SK-N-SH (cell line): ENCODE measurements at regions not wholly inside any gene's neighbourhood (a gene's known extent, or its start where the extent isn't known, plus 50 kb on each side); places are given as distances from the start of the nearest gene placed in this dataset.

Source experiments
- CTCF ChIA-PET: fragments of 300-600, 350-600 bp; formaldehyde crosslinking; extraction: SDS; loops from one replicate; lab custom pipeline; 2021; lab: Yijun Ruan, JAX
- POLR2A ChIA-PET: fragments of 350-600 bp; sonication (Branson Sonifier 250); formaldehyde crosslinking; extraction: SDS; loops from one replicate; lab custom pipeline; 2020; ENCODE audit warnings: antibody characterized with exemption, inconsistent platforms; lab: Yijun Ruan, JAX
- DNase-seq: peaks from one replicate; pipeline ENCODE4 v3.0.0; 2012
- H2AFZ ChIP-seq: fragments of 200-600 bp; sonication (generic); 2 replicates; pipeline ENCODE4 v1.8.1; 2016; ENCODE audit warnings: antibody characterized with exemption, mild to moderate bottlenecking, low read depth
- H3F3A ChIP-seq: fragments of 200-600 bp; sonication (generic); replicated peaks from 2 replicates; pipeline ENCODE3; 2016; ENCODE audit warnings: antibody characterized with exemption, mild to moderate bottlenecking; ENCODE audit not compliant: insufficient read depth
- H3K27ac ChIP-seq, 2 experiments: fragments of 200-500 bp in 1 of 2; fragments of 200-600 bp in 1 of 2; sonication (Bioruptor generic) in 1 of 2; sonication (generic), shearing (Covaris generic) in 1 of 2; 2 replicates each; pipeline versions ENCODE4 v1.5.1 to v1.6.1; 2014 to 2016; ENCODE audit warnings: low read depth in 2 of 2, inconsistent platforms in 1 of 2, low read length in 1 of 2, mild to moderate bottlenecking in 1 of 2, mixed read lengths in 1 of 2
- H3K27me3 ChIP-seq: fragments of 200-600 bp; sonication (generic), shearing (Covaris generic); 2 replicates; pipeline ENCODE4 v1.6.1; 2016; ENCODE audit warnings: mixed run types; ENCODE audit not compliant: insufficient read depth
- H3K36me3 ChIP-seq, 2 experiments: fragments of 200-500 bp in 1 of 2; fragments of 200-600 bp in 1 of 2; sonication (Bioruptor generic) in 1 of 2; sonication (generic) in 1 of 2; replicated peaks in 1 of 2; 2 replicates each; pipeline versions ENCODE3 to v1.5.1; 2014 to 2016; ENCODE audit warnings: low read length in 1 of 2, mild to moderate bottlenecking in 1 of 2; ENCODE audit not compliant: insufficient read depth in 2 of 2, control insufficient read depth in 1 of 2
- H3K4me1 ChIP-seq, 2 experiments: fragments of 200-500 bp in 1 of 2; fragments of 200-600 bp in 1 of 2; sonication (Bioruptor generic) in 1 of 2; sonication (generic), shearing (Covaris generic) in 1 of 2; 2 replicates each; pipeline versions ENCODE4 v1.5.1 to v1.6.1; 2014 to 2016; ENCODE audit warnings: low read depth in 1 of 2, low read length in 1 of 2, mixed run types in 1 of 2; ENCODE audit not compliant: insufficient read depth in 2 of 2, control insufficient read depth in 1 of 2
- H3K4me2 ChIP-seq: fragments of 200-600 bp; sonication (generic), shearing (Covaris generic); 2 replicates; pipeline ENCODE4 v1.6.1; 2017; ENCODE audit warnings: mixed run types
- H3K4me3 ChIP-seq, 2 experiments: fragments of 200-500 bp in 1 of 2; fragments of 200-600 bp in 1 of 2; sonication (Bioruptor generic) in 1 of 2; sonication (generic), shearing (Covaris generic) in 1 of 2; 2 replicates each; pipeline versions ENCODE4 v1.5.1 to v1.8.1; 2014 to 2016; ENCODE audit warnings: low read depth in 2 of 2, inconsistent platforms in 1 of 2, low read length in 1 of 2, mild to moderate bottlenecking in 1 of 2, mixed read lengths in 1 of 2, moderate library complexity in 1 of 2
- H3K79me2 ChIP-seq: fragments of 200-600 bp; sonication (generic); 2 replicates; pipeline ENCODE4 v1.8.1; 2017; ENCODE audit warnings: mild to moderate bottlenecking; ENCODE audit not compliant: insufficient read depth
- H3K9ac ChIP-seq: fragments of 200-600 bp; sonication (generic); 2 replicates; pipeline ENCODE4 v1.6.1; 2017; ENCODE audit warnings: mixed run types
- H3K9me2 ChIP-seq: fragments of 200-600 bp; sonication (generic); 2 replicates; pipeline ENCODE4 v1.6.1; 2017; ENCODE audit warnings: mixed run types
- H3K9me3 ChIP-seq: fragments of 200-600 bp; sonication (generic); 2 replicates; pipeline ENCODE4 v1.6.1; 2017; ENCODE audit warnings: mixed run types, mild to moderate bottlenecking, moderate library complexity
- H4K20me1 ChIP-seq: fragments of 200-600 bp; sonication (generic); 2 replicates; pipeline ENCODE4 v1.6.1; 2017; ENCODE audit warnings: mild to moderate bottlenecking, mixed run types; ENCODE audit not compliant: insufficient read depth
- CHD2 ChIP-seq: fragments of 150-350 bp; IDR thresholded peaks from 2 replicates; pipeline ENCODE4 v1.6.1; 2018; ENCODE audit warnings: low read length; ENCODE audit not compliant: partially characterized antibody
- ELF1 ChIP-seq: IDR thresholded peaks from 2 replicates; pipeline ENCODE4 v1.4.0; 2012
- EP300 ChIP-seq, 2 experiments: IDR thresholded peaks; 2 replicates each; pipeline versions ENCODE4 v1.4.0 to v1.6.1; 2012; ENCODE audit warnings: borderline replicate concordance in 1 of 2, low read depth in 1 of 2, low read length in 1 of 2
- FOSL2 ChIP-seq: IDR thresholded peaks from 2 replicates; pipeline ENCODE4 v1.4.0; 2012; ENCODE audit warnings: low read depth, mild to moderate bottlenecking, moderate library complexity, borderline replicate concordance
- FOXM1 ChIP-seq: IDR thresholded peaks from 2 replicates; pipeline ENCODE4 v1.4.0; 2012; ENCODE audit warnings: low read depth, mild to moderate bottlenecking
- MXI1 ChIP-seq: IDR thresholded peaks from 2 replicates; pipeline ENCODE4 v1.6.1; 2012; ENCODE audit warnings: mild to moderate bottlenecking, low read depth, low read length, improper control_type of control experiment
- NFIC ChIP-seq: IDR thresholded peaks from 2 replicates; pipeline ENCODE4 v1.4.0; 2012; ENCODE audit warnings: borderline replicate concordance
- RAD21 ChIP-seq: IDR thresholded peaks from 2 replicates; pipeline ENCODE4 v1.6.1; 2012; ENCODE audit warnings: mild to moderate bottlenecking, low read length
- RFX5 ChIP-seq: IDR thresholded peaks from 2 replicates; pipeline ENCODE4 v1.6.1; 2012; ENCODE audit warnings: mild to moderate bottlenecking, improper control_type of control experiment, low read length
- RXRA ChIP-seq: IDR thresholded peaks from 2 replicates; pipeline ENCODE4 v1.4.0; 2012; ENCODE audit warnings: low read depth, mild to moderate bottlenecking, borderline replicate concordance
- SIN3A ChIP-seq: IDR thresholded peaks from 2 replicates; pipeline ENCODE4 v1.6.1; 2012; ENCODE audit warnings: low read depth, mild to moderate bottlenecking, low read length, moderate library complexity, borderline replicate concordance
- TAF1 ChIP-seq: IDR thresholded peaks from 2 replicates; pipeline ENCODE4 v1.6.1; 2012; ENCODE audit warnings: low read depth, mild to moderate bottlenecking, low read length, moderate library complexity, borderline replicate concordance
- TCF12 ChIP-seq: IDR thresholded peaks from 2 replicates; pipeline ENCODE4 v1.4.0; 2012
- TEAD4 ChIP-seq: IDR thresholded peaks from 2 replicates; pipeline ENCODE4 v1.4.0; 2012; ENCODE audit warnings: mild to moderate bottlenecking, borderline replicate concordance; ENCODE audit not compliant: insufficient read depth
- YY1 ChIP-seq: IDR thresholded peaks from 2 replicates; pipeline ENCODE4 v1.4.0; 2012; ENCODE audit warnings: low read depth, mild to moderate bottlenecking
- WGBS: methylation state at CpG from one replicate; pipeline ENCODE4 v1.1.6; 2017; ENCODE audit warnings: low lambda C conversion rate; 5-methylcytosine and 5-hydroxymethylcytosine counted together
- TF ChIP-seq, protein P1 (sequence below): IDR thresholded peaks from 2 replicates; pipeline ENCODE4 v1.4.0; 2012; ENCODE audit warnings: low read depth, borderline replicate concordance
- TF ChIP-seq, protein P2 (sequence below): fragments of 150-350 bp; IDR thresholded peaks from 2 replicates; pipeline ENCODE4 v1.6.1; 2017; ENCODE audit warnings: antibody characterized with exemption, low read length, low read depth, borderline replicate concordance
- TF ChIP-seq, protein P3 (sequence below): IDR thresholded peaks from 2 replicates; pipeline ENCODE4; 2012
- TF ChIP-seq, protein P4 (sequence below): IDR thresholded peaks from 2 replicates; pipeline ENCODE4 v1.4.0; 2012; ENCODE audit warnings: low read depth
- TF ChIP-seq, protein P5 (sequence below): IDR thresholded peaks from 2 replicates; pipeline ENCODE4 v1.6.1; 2012; ENCODE audit warnings: mild to moderate bottlenecking, low read depth, low read length, moderate library complexity
- TF ChIP-seq, protein P6 (sequence below): IDR thresholded peaks from 2 replicates; pipeline ENCODE4 v1.4.0; 2012; ENCODE audit warnings: low read depth, borderline replicate concordance

DNA sequence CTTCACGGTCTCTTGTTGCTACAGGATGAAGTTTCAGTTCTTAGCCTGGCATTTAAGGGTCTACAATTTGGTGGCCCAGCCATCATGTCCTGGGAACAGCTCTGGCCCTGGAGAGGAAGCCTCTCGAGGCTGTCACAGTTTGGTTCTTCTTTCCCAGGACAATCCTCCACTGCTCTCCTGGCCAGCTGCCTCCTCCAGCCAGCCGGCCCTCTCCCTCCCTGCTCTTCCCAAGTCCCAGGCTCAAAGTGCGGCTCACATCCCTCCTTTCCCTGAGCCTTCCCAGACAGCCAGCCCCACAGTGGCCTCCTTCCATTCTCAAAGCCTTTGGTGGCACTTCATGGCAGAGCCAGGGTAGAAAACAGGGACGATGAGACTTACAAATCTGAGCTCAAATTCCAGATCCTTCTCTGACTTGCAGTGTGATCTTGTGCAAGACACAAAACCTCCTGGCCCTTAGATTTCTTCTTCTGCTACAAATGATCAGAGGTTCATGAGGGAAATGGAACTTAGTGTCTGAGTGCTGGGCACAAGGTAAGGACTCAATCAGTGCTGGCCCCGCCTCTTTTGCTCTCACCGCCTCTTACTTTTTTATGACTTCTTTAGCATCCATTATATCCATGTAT, 223.8 kb upstream of the ECI2 start (continued):
- TF ChIP-seq, protein P1, sequence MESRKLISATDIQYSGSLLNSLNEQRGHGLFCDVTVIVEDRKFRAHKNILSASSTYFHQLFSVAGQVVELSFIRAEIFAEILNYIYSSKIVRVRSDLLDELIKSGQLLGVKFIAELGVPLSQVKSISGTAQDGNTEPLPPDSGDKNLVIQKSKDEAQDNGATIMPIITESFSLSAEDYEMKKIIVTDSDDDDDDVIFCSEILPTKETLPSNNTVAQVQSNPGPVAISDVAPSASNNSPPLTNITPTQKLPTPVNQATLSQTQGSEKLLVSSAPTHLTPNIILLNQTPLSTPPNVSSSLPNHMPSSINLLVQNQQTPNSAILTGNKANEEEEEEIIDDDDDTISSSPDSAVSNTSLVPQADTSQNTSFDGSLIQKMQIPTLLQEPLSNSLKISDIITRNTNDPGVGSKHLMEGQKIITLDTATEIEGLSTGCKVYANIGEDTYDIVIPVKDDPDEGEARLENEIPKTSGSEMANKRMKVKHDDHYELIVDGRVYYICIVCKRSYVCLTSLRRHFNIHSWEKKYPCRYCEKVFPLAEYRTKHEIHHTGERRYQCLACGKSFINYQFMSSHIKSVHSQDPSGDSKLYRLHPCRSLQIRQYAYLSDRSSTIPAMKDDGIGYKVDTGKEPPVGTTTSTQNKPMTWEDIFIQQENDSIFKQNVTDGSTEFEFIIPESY: no peak
- no peak; the same call in 1 of the 2 replicates for TF ChIP-seq TAF1

DNA sequence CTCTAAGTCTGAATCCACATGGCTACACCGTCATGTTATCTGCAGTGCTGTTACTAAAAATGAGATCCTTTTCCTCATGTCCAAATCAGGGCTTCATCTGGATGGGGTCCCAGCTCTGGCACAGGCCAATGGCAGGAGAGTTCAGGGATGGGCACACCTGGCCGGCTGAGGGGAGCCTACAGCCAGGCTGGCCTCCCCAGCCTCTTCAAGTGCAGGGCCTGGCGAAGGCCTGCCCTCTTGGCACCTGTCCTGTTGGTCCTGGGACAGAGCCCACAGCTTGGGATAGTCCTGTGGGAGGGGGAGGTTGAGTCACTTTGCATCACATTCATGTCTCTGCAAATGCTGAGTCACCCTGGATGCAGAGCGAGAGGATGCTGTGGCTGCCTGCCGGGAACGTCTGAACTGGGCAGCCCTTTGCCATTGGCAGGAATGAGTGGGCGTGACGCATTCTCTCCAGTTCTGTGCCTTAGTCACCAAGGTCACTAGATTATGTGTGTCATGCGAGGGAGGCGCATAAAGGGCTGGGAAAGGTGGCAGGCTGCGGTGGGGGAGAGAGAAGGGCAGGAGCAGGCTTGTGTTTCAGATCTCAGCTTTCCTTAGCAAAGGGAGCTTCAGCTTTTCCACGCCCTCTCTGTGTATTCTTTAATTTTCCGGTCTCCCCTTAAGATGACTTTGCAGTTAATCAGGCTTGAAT, 223.2 kb upstream of the ECI2 start:
- peak overlapping the region; percentile 79 for H2AFZ ChIP-seq
- DNase-seq: peak; percentile 25
- no peaks in the 10 kb centered on the region for H3K9me2 ChIP-seq
- no peaks in the 10 kb centered on the region for H3K27me3 ChIP-seq
- H3K4me2 ChIP-seq: peak overlapping the region; percentile 61; the same call in 1 of the 2 replicates
- peaks cover 16% of the 10 kb centered on the region for H3F3A ChIP-seq
- WGBS: 6% methylated on average over 12 of the region's 13 CpGs
- ChIA-PET POLR2A (no interaction called here), CTCF (no interaction called here)
- no peaks in the 10 kb centered on the region for H4K20me1 ChIP-seq
- peak overlapping the region; percentile 47 to 92; a peak in 3 of 4 replicates for H3K27ac ChIP-seq
- no peaks in the 10 kb centered on the region for H3K79me2 ChIP-seq
- peak overlapping the region in 1 of 2 experiments; percentile 3; a peak in 1 of 4 replicates for H3K4me3 ChIP-seq
- peak overlapping the region; percentile 62 for H3K9ac ChIP-seq
- H3K36me3 ChIP-seq: no peaks in the 10 kb centered on the region
- no peaks in the 10 kb centered on the region for H3K9me3 ChIP-seq
- H3K4me1 ChIP-seq: peaks cover 0 to 8% of the 10 kb centered on the region in 2 experiments; a peak in 1 of 4 replicates
- TF ChIP-seq, protein P2, sequence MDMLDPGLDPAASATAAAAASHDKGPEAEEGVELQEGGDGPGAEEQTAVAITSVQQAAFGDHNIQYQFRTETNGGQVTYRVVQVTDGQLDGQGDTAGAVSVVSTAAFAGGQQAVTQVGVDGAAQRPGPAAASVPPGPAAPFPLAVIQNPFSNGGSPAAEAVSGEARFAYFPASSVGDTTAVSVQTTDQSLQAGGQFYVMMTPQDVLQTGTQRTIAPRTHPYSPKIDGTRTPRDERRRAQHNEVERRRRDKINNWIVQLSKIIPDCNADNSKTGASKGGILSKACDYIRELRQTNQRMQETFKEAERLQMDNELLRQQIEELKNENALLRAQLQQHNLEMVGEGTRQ: no peak
- TF ChIP-seq NFIC: peak; percentile 96
- TF ChIP-seq, protein P3, sequence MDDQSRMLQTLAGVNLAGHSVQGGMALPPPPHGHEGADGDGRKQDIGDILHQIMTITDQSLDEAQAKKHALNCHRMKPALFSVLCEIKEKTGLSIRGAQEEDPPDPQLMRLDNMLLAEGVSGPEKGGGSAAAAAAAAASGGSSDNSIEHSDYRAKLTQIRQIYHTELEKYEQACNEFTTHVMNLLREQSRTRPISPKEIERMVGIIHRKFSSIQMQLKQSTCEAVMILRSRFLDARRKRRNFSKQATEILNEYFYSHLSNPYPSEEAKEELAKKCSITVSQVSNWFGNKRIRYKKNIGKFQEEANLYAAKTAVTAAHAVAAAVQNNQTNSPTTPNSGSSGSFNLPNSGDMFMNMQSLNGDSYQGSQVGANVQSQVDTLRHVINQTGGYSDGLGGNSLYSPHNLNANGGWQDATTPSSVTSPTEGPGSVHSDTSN: peak; percentile 92
- TF ChIP-seq FOSL2: peak; percentile 97
- TF ChIP-seq RAD21: no peak
- TF ChIP-seq SIN3A: 0 out of 2 replicates have a peak, but pooled peaks have one; percentile 41
- TF ChIP-seq ELF1: no peak
- TF ChIP-seq TEAD4: peak; percentile 80
- TF ChIP-seq, protein P4, sequence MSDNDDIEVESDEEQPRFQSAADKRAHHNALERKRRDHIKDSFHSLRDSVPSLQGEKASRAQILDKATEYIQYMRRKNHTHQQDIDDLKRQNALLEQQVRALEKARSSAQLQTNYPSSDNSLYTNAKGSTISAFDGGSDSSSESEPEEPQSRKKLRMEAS: no peak; the same call in 1 of the 2 replicates
- no peak for TF ChIP-seq CHD2
- 0 out of 2 replicates have a peak, but pooled peaks have one; percentile 44 for TF ChIP-seq YY1
- peak; percentile 89 for TF ChIP-seq TCF12
- no peak for TF ChIP-seq MXI1
- peak; percentile 96 for TF ChIP-seq RXRA
- peak; percentile 57; the same call in 1 of the 2 replicates for TF ChIP-seq FOXM1
- TF ChIP-seq, protein P5, sequence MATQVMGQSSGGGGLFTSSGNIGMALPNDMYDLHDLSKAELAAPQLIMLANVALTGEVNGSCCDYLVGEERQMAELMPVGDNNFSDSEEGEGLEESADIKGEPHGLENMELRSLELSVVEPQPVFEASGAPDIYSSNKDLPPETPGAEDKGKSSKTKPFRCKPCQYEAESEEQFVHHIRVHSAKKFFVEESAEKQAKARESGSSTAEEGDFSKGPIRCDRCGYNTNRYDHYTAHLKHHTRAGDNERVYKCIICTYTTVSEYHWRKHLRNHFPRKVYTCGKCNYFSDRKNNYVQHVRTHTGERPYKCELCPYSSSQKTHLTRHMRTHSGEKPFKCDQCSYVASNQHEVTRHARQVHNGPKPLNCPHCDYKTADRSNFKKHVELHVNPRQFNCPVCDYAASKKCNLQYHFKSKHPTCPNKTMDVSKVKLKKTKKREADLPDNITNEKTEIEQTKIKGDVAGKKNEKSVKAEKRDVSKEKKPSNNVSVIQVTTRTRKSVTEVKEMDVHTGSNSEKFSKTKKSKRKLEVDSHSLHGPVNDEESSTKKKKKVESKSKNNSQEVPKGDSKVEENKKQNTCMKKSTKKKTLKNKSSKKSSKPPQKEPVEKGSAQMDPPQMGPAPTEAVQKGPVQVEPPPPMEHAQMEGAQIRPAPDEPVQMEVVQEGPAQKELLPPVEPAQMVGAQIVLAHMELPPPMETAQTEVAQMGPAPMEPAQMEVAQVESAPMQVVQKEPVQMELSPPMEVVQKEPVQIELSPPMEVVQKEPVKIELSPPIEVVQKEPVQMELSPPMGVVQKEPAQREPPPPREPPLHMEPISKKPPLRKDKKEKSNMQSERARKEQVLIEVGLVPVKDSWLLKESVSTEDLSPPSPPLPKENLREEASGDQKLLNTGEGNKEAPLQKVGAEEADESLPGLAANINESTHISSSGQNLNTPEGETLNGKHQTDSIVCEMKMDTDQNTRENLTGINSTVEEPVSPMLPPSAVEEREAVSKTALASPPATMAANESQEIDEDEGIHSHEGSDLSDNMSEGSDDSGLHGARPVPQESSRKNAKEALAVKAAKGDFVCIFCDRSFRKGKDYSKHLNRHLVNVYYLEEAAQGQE: 0 out of 2 replicates have a peak, but pooled peaks have one; percentile 23
- TF ChIP-seq RFX5: no peak
- TF ChIP-seq, protein P6, sequence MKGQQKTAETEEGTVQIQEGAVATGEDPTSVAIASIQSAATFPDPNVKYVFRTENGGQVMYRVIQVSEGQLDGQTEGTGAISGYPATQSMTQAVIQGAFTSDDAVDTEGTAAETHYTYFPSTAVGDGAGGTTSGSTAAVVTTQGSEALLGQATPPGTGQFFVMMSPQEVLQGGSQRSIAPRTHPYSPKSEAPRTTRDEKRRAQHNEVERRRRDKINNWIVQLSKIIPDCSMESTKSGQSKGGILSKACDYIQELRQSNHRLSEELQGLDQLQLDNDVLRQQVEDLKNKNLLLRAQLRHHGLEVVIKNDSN: no peak
- peak in 1 of 2 experiments; percentile 82; a peak in 1 of 4 replicates for TF ChIP-seq EP300 (IDR thresholded peaks at IDR 0.05; ENCODE audit: borderline replicate concordance in 1 of 2, low read depth in 1 of 2, low read length in 1 of 2)
